ENCODE measurements at regions not wholly inside any gene's neighbourhood (a gene's known extent, or its start where the extent isn't known, plus 50 kb on each side); places are given as distances from the start of the nearest gene placed in this dataset.

DNA sequence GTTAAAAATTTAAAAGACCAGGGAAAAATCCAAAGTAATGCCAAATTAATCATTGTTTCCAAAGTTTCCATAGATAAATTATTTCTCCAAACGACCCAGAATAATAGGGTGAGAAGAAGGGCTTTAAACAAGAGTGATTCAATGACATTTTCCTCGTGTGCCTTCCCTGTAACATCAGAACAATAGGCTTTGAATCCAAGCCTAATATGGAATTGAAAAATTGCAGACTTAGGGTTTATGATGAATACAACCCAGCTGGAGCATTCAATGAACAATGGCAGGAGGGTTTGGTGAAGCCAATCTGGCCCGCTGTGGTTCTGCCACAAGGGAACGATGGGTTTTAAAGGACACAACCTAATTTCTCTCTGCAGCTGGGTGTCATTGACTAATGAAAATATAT lies 94.2 kb downstream of the CBLL2 start:
- no peak overlapping the region for H3K4me3 ChIP-seq

More for the DNA sequence above, 94.2 kb downstream of the CBLL2 start:
- TF ChIP-seq ZNF134 (CRISPR knock-in tag; conservative IDR thresholded peaks at IDR 0.05) (no peak), PHF21A (IDR thresholded peaks at IDR 0.05; ENCODE audit: borderline replicate concordance, low read depth) (no peak), GATAD2A (IDR thresholded peaks at IDR 0.05) (no peak), ESRRB (CRISPR knock-in tag; IDR thresholded peaks at IDR 0.05; ENCODE audit: borderline replicate concordance) (no peak), SAFB (IDR thresholded peaks at IDR 0.05; ENCODE audit: borderline replicate concordance, low read depth, low read length) (no peak), POLR2AphosphoS5 (IDR thresholded peaks at IDR 0.05; ENCODE audit: control insufficient read depth, insufficient read depth, low read depth, low read length) (no peak), PML (IDR thresholded peaks at IDR 0.05; ENCODE audit: low read length) (no peak), SIRT6 (IDR thresholded peaks at IDR 0.05; ENCODE audit: low read depth, low read length) (no peak), ARID1B (IDR thresholded peaks at IDR 0.05) (no peak), ZBTB17 (CRISPR knock-in tag; IDR thresholded peaks at IDR 0.05) (no peak), CREB1 (IDR thresholded peaks at IDR 0.05) (no peak), CREB1 (CRISPR knock-in tag; IDR thresholded peaks at IDR 0.05) (no peak), CREBBP (IDR thresholded peaks at IDR 0.05; ENCODE audit: low read depth, low read length) (no peak), XRCC4 (IDR thresholded peaks at IDR 0.05; ENCODE audit: extremely low read depth, insufficient read depth, insufficient read length) (no peak), ARID2 (IDR thresholded peaks at IDR 0.05) (no peak), ILF3 (IDR thresholded peaks at IDR 0.05; ENCODE audit: borderline replicate concordance) (no peak)
- TF ChIP-seq, protein P1, sequence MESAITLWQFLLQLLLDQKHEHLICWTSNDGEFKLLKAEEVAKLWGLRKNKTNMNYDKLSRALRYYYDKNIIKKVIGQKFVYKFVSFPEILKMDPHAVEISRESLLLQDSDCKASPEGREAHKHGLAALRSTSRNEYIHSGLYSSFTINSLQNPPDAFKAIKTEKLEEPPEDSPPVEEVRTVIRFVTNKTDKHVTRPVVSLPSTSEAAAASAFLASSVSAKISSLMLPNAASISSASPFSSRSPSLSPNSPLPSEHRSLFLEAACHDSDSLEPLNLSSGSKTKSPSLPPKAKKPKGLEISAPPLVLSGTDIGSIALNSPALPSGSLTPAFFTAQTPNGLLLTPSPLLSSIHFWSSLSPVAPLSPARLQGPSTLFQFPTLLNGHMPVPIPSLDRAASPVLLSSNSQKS (CRISPR knock-in tag; IDR thresholded peaks at IDR 0.05): no peak
- TF ChIP-seq, protein P2, sequence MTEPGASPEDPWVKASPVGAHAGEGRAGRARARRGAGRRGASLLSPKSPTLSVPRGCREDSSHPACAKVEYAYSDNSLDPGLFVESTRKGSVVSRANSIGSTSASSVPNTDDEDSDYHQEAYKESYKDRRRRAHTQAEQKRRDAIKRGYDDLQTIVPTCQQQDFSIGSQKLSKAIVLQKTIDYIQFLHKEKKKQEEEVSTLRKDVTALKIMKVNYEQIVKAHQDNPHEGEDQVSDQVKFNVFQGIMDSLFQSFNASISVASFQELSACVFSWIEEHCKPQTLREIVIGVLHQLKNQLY (CRISPR knock-in tag; conservative IDR thresholded peaks at IDR 0.05): no peak
- Histone ChIP-seq H3K36me3 (ENCODE audit: control insufficient read depth, insufficient read depth, low read length) (no peaks in the 10 kb centered on the region), H3K9me3 (replicated peaks; ENCODE audit: control insufficient read depth, insufficient read depth, low read depth, low read length) (no peaks in the 10 kb centered on the region), H3K9ac (ENCODE audit: insufficient read depth in 1 of 2, low read depth in 2 of 2, low read length in 2 of 2) (no peak overlapping the region), H2AFZ (ENCODE audit: low read depth, low read length) (no peak overlapping the region), H3K9me1 (ENCODE audit: control insufficient read depth, insufficient read depth, low read length) (no peaks in the 10 kb centered on the region), H3K4me1 (replicated peaks in 1 of 2; ENCODE audit: control insufficient read depth in 2 of 2, insufficient read depth in 2 of 2, low read length in 2 of 2) (no peaks in the 10 kb centered on the region), H3K4me2 (ENCODE audit: insufficient read depth, low read length) (no peak overlapping the region), H4K20me1 (replicated peaks; ENCODE audit: control insufficient read depth, insufficient read depth, low read length) (no peaks in the 10 kb centered on the region), H3K79me2 (ENCODE audit: control insufficient read depth, insufficient read depth, low read length) (no peaks in the 10 kb centered on the region), H3K27ac (ENCODE audit: extremely low read depth, low read depth, low read length) (no peak overlapping the region), H3K27me3 (ENCODE audit: control insufficient read depth in 2 of 2, insufficient read depth in 2 of 2, low read length in 2 of 2) (no peaks in the 10 kb centered on the region)
- FAIRE-seq (no peak), ATAC-seq (no peak), DNase-seq (ENCODE audit: extremely low read depth in 1 of 4, low spot score in 3 of 4) (no peak)
- ChIA-PET POLR2A (no interaction called here), CTCF (ENCODE audit: low intra/inter-chr PET ratio) (no interaction called here)
- intact Hi-C loops (cut with micrococcal nuclease): no loop called here
- BruUV-seq (replicated peaks): no TSS peak
- in situ Hi-C loops (cut with MboI): no loop called here
- 0% methylated on average over 4 of the region's 4 CpGs for WGBS (ENCODE audit: insufficient coverage, low coverage, missing lambda C conversion rate)
